ENCODE measurements at regions not wholly inside any gene's neighbourhood (a gene's known extent, or its start where the extent isn't known, plus 50 kb on each side); places are given as distances from the start of the nearest gene placed in this dataset.

DNA sequence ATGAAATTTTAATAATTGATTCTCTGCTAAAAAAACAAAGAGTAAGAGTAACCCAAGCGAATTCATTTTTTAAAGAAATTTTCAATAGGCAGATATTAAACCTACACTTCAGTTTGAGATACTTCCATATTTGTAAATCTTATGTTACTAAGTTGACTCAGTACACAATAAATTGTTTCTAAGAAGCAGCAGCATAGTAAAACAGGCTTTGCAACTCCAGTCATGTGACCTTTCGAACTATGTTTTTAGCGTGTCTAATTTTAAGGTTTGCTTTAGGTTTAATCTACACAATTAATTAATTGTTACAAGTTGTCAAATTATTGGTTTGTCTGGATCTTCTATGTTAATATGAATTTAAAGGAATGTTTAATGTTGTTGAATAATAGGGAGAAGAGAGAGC is 708.9 kb upstream of the CITED2 start:
- no peak overlapping the region for H3K4me3 ChIP-seq (ENCODE audit: insufficient read depth, low read depth, low read length, poor library complexity, severe bottlenecking)
- H3K4me1 ChIP-seq (ENCODE audit: control insufficient read depth, insufficient read depth, low read length, poor library complexity, severe bottlenecking) = no peaks in the 10 kb centered on the region
- H3K9me3 ChIP-seq (ENCODE audit: control insufficient read depth, low read length) = no peaks in the 10 kb centered on the region
- no peaks in the 10 kb centered on the region for H3K36me3 ChIP-seq (ENCODE audit: control insufficient read depth, insufficient read depth, low read length)
- H3K27ac ChIP-seq (ENCODE audit: insufficient read depth, low read length, poor library complexity, severe bottlenecking) = no peak overlapping the region
- DNase-seq = no peak
- H3K27me3 ChIP-seq (replicated peaks; ENCODE audit: control insufficient read depth, insufficient read depth, low read length, poor library complexity, severe bottlenecking) = no peaks in the 10 kb centered on the region

DNA sequence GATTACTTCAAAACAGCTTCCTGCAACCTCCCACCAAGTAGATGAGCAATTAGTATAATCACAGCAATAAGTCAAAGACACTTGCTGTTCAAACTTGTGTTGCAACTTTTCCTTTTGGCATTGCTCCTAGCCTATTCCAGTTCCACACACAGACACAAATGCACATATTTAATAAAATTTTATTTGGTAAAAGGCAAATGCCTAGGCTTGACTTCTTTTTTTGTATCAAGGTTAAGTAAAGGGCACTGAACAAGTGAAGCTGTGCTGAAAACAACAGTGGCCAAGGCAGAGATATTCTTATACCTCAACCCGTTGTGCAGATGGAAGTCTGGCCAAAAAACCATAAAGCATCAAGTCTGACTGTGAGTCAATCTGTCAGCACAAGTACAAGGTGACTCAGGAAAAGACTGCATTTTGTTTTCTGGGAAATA is 708.4 kb upstream of the CITED2 start:
- Histone ChIP-seq H3K27ac (ENCODE audit: insufficient read depth, low read length, poor library complexity, severe bottlenecking) (no peak overlapping the region), H3K9me3 (ENCODE audit: control insufficient read depth, low read length) (no peaks in the 10 kb centered on the region), H3K4me3 (ENCODE audit: insufficient read depth, low read depth, low read length, poor library complexity, severe bottlenecking) (no peak overlapping the region), H3K4me1 (ENCODE audit: control insufficient read depth, insufficient read depth, low read length, poor library complexity, severe bottlenecking) (no peaks in the 10 kb centered on the region), H3K27me3 (replicated peaks; ENCODE audit: control insufficient read depth, insufficient read depth, low read length, poor library complexity, severe bottlenecking) (no peaks in the 10 kb centered on the region), H3K36me3 (ENCODE audit: control insufficient read depth, insufficient read depth, low read length) (no peaks in the 10 kb centered on the region)
- DNase-seq = no peak

DNA sequence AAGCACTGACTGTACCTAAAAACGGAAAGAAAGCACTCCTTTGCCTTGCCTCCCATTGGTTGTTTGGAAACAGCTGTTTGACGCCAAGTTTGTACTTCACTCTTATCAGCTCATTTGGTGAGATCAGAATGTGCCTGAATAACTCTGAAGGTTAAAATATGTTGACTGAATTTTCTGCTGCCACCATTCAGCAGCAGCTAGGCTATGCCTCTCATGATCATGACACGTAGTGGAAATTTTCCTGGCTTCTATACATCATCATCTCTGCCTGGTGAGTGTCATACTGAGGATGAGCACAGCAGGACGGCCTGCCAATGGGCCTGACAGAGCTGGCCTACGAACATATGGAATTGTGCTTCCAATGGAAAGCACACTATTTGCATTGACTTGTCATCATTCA is 704.9 kb upstream of the CITED2 start:
- no peaks in the 10 kb centered on the region for H3K27me3 ChIP-seq (replicated peaks; ENCODE audit: control insufficient read depth, insufficient read depth, low read length, poor library complexity, severe bottlenecking)
- no peaks in the 10 kb centered on the region for H3K36me3 ChIP-seq (ENCODE audit: control insufficient read depth, insufficient read depth, low read length)
- no peaks in the 10 kb centered on the region for H3K4me1 ChIP-seq (ENCODE audit: control insufficient read depth, insufficient read depth, low read length, poor library complexity, severe bottlenecking)
- no peak overlapping the region for H3K27ac ChIP-seq (ENCODE audit: insufficient read depth, low read length, poor library complexity, severe bottlenecking)
- H3K4me3 ChIP-seq (ENCODE audit: insufficient read depth, low read depth, low read length, poor library complexity, severe bottlenecking) = no peak overlapping the region
- H3K9me3 ChIP-seq (ENCODE audit: control insufficient read depth, low read length) = no peaks in the 10 kb centered on the region
- no peak for DNase-seq

DNA sequence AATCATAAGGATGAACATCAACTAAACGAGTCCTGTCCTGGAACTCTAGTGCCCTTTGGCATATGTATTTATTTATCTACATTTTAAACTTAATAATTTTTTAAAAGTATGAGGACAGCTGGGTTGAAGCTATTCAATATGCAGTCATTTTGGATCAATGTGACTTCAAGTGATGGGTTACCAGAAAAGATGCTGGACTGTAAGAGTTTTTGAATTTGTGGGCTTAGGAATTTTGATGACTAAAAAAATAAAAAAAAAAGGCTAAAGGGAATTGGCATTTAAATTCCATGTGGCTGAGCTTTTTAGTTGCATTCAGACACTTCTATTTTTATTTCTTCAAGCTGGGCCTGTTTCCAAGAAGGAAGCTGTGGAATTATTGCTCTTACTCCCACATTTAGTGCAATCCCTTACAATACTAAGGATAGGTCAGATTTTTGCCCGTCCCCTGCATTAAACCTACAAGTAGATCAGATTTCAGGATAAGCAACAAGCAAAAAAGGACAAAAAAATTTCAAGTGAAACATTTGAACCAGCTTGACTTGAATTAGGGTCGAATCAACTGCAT is 704.2 kb upstream of the CITED2 start:
- Histone ChIP-seq H3K27me3 (replicated peaks; ENCODE audit: control insufficient read depth, insufficient read depth, low read length, poor library complexity, severe bottlenecking) (no peaks in the 10 kb centered on the region), H3K4me1 (ENCODE audit: control insufficient read depth, insufficient read depth, low read length, poor library complexity, severe bottlenecking) (no peaks in the 10 kb centered on the region), H3K4me3 (ENCODE audit: insufficient read depth, low read depth, low read length, poor library complexity, severe bottlenecking) (no peak overlapping the region), H3K9me3 (ENCODE audit: control insufficient read depth, low read length) (no peaks in the 10 kb centered on the region), H3K36me3 (ENCODE audit: control insufficient read depth, insufficient read depth, low read length) (no peaks in the 10 kb centered on the region), H3K27ac (ENCODE audit: insufficient read depth, low read length, poor library complexity, severe bottlenecking) (no peak overlapping the region)
- DNase-seq = no peak

DNA sequence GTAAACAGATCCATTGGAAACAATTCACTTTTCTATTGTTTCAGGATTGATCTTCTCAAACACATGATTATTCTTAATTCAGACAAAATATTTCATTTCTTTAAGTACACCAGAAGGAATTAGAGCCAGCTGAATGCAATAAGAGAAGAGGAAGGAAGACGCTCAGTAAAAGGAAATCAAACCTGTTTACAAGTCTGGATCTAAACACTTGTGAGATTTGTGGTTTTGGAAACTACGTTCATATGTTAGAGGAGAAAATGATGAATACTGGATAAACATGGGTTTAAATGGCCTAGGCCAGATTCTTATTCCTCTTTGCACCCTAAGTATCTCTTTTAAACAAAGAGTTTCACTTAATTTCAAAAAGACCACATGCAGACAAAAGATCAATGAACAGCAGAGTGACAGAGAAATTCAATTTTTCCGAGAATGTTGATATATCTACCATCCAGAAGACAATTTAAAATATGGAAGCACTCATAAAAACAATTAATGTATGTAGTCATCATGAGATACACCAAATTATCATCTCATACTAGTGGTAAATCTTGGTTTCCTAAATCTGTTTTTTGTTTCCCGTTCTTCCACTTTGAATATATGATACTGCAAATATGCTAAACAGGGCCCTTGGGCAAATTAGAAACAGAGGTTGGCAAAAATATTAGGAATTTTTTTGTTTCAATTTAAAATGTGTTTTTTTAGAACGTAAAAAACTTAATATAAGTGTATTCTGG is 703.5 kb upstream of the CITED2 start:
- no peaks in the 10 kb centered on the region for H3K27me3 ChIP-seq (replicated peaks; ENCODE audit: control insufficient read depth, insufficient read depth, low read length, poor library complexity, severe bottlenecking)
- H3K4me3 ChIP-seq (ENCODE audit: insufficient read depth, low read depth, low read length, poor library complexity, severe bottlenecking) = no peak overlapping the region
- no peaks in the 10 kb centered on the region for H3K36me3 ChIP-seq (ENCODE audit: control insufficient read depth, insufficient read depth, low read length)
- no peaks in the 10 kb centered on the region for H3K9me3 ChIP-seq (ENCODE audit: control insufficient read depth, low read length)
- H3K27ac ChIP-seq (ENCODE audit: insufficient read depth, low read length, poor library complexity, severe bottlenecking) = no peak overlapping the region
- no peaks in the 10 kb centered on the region for H3K4me1 ChIP-seq (ENCODE audit: control insufficient read depth, insufficient read depth, low read length, poor library complexity, severe bottlenecking)
- no peak for DNase-seq

DNA sequence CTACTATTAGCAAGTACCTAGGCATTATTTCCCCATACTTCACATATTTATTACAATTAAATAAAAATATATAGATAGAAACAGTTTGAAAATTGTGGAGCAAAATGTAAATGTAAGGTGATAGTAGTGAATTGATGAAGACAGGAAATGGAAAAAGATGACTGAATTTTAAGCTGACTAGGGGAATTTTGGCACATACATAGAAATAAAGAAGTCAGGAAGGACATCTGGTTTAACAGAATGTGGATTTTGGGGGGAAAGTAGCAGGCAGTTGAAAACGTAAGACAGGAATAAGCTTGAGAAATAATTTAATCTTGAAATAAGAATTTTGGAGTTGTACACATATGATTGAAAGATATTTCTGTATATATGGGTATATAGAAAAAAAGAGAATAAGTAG is 701.7 kb upstream of the CITED2 start:
- no peaks in the 10 kb centered on the region for H3K27me3 ChIP-seq (replicated peaks; ENCODE audit: control insufficient read depth, insufficient read depth, low read length, poor library complexity, severe bottlenecking)
- no peaks in the 10 kb centered on the region for H3K4me1 ChIP-seq (ENCODE audit: control insufficient read depth, insufficient read depth, low read length, poor library complexity, severe bottlenecking)
- no peak for DNase-seq
- no peak overlapping the region for H3K27ac ChIP-seq (ENCODE audit: insufficient read depth, low read length, poor library complexity, severe bottlenecking)
- no peak overlapping the region for H3K4me3 ChIP-seq (ENCODE audit: insufficient read depth, low read depth, low read length, poor library complexity, severe bottlenecking)
- no peaks in the 10 kb centered on the region for H3K9me3 ChIP-seq (ENCODE audit: control insufficient read depth, low read length)
- no peaks in the 10 kb centered on the region for H3K36me3 ChIP-seq (ENCODE audit: control insufficient read depth, insufficient read depth, low read length)

DNA sequence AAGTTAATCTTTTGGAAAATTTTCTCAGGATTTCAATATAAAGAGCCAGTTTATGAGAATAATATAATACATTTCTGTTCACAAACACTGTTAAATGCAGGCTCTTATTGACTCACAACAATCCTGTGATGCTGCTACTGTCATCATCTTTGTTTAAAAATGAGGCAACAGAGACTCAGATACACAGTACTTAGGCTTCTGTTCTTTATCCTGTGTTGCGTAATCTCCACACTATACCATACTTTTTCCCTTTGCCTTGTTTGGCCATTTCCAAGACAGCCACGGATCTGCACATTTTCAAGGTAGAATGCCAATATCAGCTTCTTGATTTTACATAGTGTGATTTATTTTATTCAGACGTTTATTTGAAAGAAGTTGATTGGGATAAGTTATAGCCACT is 699.0 kb upstream of the CITED2 start:
- DNase-seq = no peak
- Histone ChIP-seq H3K27me3 (replicated peaks; ENCODE audit: control insufficient read depth, insufficient read depth, low read length, poor library complexity, severe bottlenecking) (no peaks in the 10 kb centered on the region), H3K36me3 (ENCODE audit: control insufficient read depth, insufficient read depth, low read length) (no peaks in the 10 kb centered on the region), H3K9me3 (ENCODE audit: control insufficient read depth, low read length) (no peaks in the 10 kb centered on the region), H3K4me1 (ENCODE audit: control insufficient read depth, insufficient read depth, low read length, poor library complexity, severe bottlenecking) (no peaks in the 10 kb centered on the region), H3K27ac (ENCODE audit: insufficient read depth, low read length, poor library complexity, severe bottlenecking) (no peak overlapping the region), H3K4me3 (ENCODE audit: insufficient read depth, low read depth, low read length, poor library complexity, severe bottlenecking) (no peak overlapping the region)

DNA sequence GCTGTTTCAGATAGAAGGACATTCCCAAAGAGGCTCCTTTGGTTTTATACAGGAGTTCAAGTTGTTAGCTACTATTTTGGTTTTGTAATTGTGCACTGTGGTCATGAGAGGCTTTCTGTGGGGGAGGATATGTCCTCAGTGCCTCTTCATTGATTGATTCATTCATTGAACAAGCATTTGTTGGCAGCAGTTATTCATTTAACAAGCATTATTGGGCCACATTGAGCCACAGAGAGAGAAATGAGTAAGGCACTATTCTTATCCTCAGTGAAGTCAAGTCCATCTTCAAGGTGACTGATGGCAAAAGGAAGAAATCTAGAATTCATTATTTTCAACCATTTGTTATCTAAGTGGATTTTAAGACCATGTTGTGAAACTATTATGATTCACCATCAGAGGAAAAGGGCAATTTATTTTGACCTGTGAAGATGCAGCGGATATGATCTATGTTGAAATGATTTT is 697.2 kb upstream of the CITED2 start:
- Histone ChIP-seq H3K4me1 (ENCODE audit: control insufficient read depth, insufficient read depth, low read length, poor library complexity, severe bottlenecking) (no peaks in the 10 kb centered on the region), H3K4me3 (ENCODE audit: insufficient read depth, low read depth, low read length, poor library complexity, severe bottlenecking) (no peak overlapping the region), H3K36me3 (ENCODE audit: control insufficient read depth, insufficient read depth, low read length) (no peaks in the 10 kb centered on the region), H3K27me3 (replicated peaks; ENCODE audit: control insufficient read depth, insufficient read depth, low read length, poor library complexity, severe bottlenecking) (no peaks in the 10 kb centered on the region), H3K9me3 (ENCODE audit: control insufficient read depth, low read length) (no peaks in the 10 kb centered on the region), H3K27ac (ENCODE audit: insufficient read depth, low read length, poor library complexity, severe bottlenecking) (no peak overlapping the region)
- DNase-seq = no peak

DNA sequence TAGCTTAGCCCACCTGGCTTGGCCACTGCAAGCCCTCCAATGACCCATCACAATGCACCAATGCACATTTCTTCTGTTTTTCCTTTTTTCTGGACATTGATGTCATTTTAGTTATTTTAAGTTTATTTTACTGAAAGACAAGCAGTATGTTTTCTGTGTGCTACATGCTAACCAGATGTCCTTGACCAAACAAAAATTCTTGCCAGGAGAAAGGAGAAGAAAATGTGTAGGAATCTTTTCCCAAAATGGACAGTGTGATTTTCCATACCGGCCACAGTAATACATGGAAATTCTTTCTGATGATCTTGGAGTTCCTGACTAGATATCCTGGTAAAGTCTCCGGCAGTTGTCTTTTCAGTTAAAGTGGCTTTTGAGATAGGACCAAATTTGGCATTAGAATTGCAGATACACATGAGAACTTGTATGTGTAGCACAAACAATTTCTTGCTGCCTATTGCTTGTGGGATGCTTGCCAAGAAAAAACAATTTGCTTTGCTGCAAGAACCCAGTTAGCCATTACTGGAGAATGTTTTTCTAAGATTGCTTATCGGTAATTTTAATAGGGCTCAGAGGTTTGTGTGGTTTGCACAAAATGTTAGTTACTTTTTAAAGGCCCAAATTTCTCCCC is 696.5 kb upstream of the CITED2 start:
- DNase-seq = no peak
- H3K36me3 ChIP-seq (ENCODE audit: control insufficient read depth, insufficient read depth, low read length) = no peaks in the 10 kb centered on the region
- H3K9me3 ChIP-seq (ENCODE audit: control insufficient read depth, low read length) = no peaks in the 10 kb centered on the region
- H3K27me3 ChIP-seq (replicated peaks; ENCODE audit: control insufficient read depth, insufficient read depth, low read length, poor library complexity, severe bottlenecking) = no peaks in the 10 kb centered on the region
- H3K4me1 ChIP-seq (ENCODE audit: control insufficient read depth, insufficient read depth, low read length, poor library complexity, severe bottlenecking) = no peaks in the 10 kb centered on the region
- H3K4me3 ChIP-seq (ENCODE audit: insufficient read depth, low read depth, low read length, poor library complexity, severe bottlenecking) = no peak overlapping the region
- no peak overlapping the region for H3K27ac ChIP-seq (ENCODE audit: insufficient read depth, low read length, poor library complexity, severe bottlenecking)

DNA sequence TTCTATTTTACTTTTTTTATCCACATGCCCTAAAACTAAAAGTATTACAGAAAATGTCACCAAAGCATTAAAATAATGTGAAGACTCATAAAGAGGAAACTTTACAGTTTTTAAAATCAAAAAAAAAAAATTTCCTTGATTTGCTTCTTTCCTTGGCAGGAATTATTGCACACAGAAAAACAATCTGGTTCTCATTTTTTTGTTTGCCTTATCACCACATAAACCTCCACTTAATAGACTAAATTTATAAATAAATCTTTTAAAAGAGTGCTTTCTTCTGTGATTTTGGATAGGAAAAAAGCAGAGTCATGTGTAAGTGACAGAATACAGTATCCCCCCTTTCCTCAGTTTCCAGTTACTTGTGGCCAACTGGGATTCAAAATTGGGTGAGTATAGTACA is 695.1 kb upstream of the CITED2 start:
- Histone ChIP-seq H3K4me3 (ENCODE audit: insufficient read depth, low read depth, low read length, poor library complexity, severe bottlenecking) (no peak overlapping the region), H3K27me3 (replicated peaks; ENCODE audit: control insufficient read depth, insufficient read depth, low read length, poor library complexity, severe bottlenecking) (no peaks in the 10 kb centered on the region), H3K9me3 (ENCODE audit: control insufficient read depth, low read length) (no peaks in the 10 kb centered on the region), H3K36me3 (ENCODE audit: control insufficient read depth, insufficient read depth, low read length) (no peaks in the 10 kb centered on the region), H3K27ac (ENCODE audit: insufficient read depth, low read length, poor library complexity, severe bottlenecking) (no peak overlapping the region), H3K4me1 (ENCODE audit: control insufficient read depth, insufficient read depth, low read length, poor library complexity, severe bottlenecking) (no peaks in the 10 kb centered on the region)
- no peak for DNase-seq

Data from effector memory CD4-positive, alpha-beta T cell (primary cell).